Stimulated activated CD4-positive, alpha-beta T cell treated with anti-CD3 and anti-CD28 coated beads, Interleukin-1b, Interleukin-23, amount 100 ng/mL, for 4 hours (primary cell): ENCODE measurements at regions not wholly inside any gene's neighbourhood (a gene's known extent, or its start where the extent isn't known, plus 50 kb on each side); places are given as distances from the start of the nearest gene placed in this dataset.

Experiments used
- DNase-seq, 2 donors: peaks; one replicate each; pipeline ENCODE4 v3.0.0-alpha.2; 2020; ENCODE audit warnings: low read depth in 2 of 2

GRCh38 chr1:5379176-5379759 lies 613.0 kb downstream of the NPHP4 start:
- no peak for DNase-seq

DNA sequence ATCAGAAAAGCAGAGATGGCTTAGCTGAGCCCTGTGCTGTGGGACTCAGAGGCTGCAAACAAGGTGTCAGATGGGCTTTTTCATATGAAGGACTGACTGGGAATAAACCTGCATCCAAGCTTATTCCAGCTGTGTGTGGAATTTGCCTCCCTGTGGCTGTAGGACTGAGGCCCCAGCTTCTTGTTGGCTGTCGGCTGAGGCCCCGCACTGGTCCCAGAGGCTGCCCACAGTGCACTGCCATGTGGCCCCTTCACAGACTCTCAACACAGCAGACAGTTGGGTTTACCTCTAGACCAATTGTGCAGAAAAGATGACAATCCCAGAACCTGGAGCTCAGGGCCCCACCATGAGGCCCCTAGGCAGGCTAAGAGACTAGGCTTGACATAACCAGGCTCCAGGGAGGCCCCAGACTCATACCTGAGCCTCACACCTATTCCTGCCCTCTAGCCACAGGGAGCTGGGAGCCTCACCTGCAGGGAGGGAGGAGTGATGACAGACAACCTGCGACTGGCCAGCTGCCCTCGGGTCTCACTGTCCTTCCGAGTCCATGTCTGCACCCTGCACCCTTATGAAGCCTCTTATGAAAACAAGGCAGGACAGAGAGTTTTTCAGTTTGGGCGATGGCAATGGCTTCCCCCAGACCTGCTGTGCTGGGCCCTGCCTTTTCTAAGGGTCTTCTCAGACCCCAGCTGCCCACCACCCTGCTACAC lies 615.5 kb downstream of the NPHP4 start:
- no peak for DNase-seq

- no peak for DNase-seq
Measured at GRCh38 chr1:5375481-5375880, 616.7 kb downstream of the NPHP4 start.

DNA sequence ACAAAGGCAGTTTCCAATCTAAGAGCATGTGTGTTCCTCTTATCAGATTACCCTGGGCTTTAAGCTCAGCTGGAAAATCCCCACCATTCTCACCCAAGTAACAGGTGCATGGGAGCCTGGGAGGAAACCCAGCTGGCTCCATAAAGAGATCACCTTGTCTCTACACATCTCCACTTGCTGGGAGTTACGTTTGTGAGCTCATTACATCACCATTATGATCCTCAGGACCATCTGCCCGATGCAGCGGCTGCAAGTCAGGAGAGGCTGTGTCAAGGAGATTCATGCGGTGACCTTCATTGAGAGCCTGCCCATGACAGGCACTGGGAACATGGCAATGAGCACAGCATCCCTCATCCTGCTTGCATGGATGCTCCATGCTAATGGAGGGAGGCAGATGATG lies 618.0 kb downstream of the NPHP4 start:
- no peak for DNase-seq

GRCh38 chr1:5373281-5373680 lies 618.9 kb downstream of the NPHP4 start:
- DNase-seq = no peak

DNA sequence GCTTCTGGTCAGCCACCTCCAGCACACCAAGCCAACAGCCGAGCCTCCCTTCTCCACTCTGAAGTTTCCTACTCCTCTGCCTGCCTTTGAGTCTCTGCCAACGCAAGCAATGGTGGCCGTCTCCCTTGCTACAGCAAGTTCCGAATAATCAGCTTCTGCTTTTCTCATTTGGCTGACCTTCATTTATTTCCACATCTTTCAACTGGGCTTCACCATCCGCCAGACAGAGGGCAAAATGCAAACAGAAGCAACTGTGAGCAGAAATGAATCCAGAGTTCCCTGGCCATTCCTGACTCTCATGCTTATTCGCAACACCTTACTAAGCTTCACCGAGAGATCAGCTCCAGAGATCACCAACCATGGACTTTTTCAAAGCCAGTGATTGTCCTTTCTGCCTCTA lies 621.0 kb downstream of the NPHP4 start:
- DNase-seq = no peak

- no peak for DNase-seq
Measured at GRCh38 chr1:5370311-5370710, 621.9 kb downstream of the NPHP4 start.

DNA sequence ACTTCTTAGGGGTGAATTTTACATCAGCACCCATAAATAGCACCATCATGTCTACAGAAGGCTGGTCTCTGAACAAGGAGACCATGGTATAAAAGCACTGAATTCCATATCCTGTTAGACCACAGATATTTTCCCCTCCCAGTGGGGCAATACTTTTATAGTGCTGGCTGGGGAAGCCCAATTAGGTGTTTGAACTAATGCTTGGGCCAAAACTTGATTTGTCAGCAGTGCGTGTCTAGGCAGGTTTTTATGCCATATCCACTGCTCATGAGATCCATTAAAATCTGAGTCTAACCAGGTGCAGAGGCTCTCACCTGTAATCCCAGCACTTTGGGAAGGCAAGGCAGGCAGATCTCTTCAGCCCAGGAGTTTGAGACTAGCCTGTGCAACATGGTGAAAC lies 623.0 kb downstream of the NPHP4 start:
- DNase-seq = no peak

DNA sequence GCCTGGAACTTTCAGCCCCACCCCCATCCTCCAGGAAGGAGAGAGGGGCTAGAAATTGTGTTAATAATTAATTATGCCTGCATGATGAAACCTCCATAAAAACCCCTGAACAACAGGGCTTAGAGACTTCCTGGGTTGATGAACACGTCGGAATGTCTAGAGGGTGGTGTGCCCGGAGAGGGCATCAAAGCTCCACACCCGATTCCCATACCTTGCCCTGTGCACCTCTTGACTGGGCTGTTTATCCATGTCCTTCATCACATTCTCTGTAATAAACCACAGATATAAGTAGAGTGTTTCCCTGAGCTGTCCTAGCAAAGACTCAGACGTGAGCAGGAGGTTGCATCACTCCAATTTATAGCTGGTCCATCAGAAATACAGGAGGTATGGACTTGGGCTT lies 624.0 kb downstream of the NPHP4 start:
- no peak for DNase-seq

- DNase-seq = no peak
Measured at GRCh38 chr1:5367306-5367705, 624.9 kb downstream of the NPHP4 start.

GRCh38 chr1:5365751-5366150 lies 626.5 kb downstream of the NPHP4 start:
- no peak for DNase-seq

DNA sequence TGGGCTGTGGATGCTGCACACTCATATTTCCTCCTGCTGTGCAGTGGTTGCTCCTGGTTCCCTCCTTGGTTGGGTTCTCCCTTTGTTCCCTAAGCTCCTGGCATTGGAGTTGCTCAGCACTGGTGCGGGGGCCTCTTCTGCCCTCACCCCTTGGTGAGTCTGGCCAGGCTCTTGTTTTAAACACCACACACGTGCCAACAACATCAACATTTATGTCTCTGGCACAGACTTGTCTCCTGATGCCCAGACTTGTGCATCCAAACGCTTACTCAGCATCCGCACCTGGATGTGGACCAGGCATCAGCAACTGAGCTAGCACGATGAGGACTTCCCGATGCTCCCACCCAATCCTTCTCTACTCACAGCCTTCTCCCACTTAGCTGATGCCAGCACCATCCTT lies 627.6 kb downstream of the NPHP4 start:
- DNase-seq = no peak

DNA sequence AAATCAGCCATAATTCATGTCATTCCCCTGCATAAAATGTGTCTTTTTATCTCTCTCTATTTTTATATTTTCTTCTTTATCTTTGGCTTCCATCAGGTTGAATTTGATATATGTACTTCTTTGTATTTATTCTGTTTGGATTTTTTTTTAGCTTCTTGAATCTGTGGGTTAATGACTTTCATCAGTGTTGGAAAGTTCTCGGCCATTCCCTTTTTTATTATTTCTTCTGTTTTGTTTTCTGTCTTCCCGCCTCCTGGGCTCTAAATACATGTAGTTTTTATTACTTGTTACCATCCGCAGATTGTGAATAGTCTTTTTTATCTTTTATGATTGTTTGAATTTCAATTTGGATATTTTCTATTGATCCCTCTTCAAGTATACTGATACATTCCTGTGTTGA lies 637.5 kb downstream of the NPHP4 start:
- DNase-seq = no peak

GRCh38 chr1:5351366-5351765 lies 640.9 kb downstream of the NPHP4 start:
- DNase-seq = no peak

- DNase-seq = no peak
Measured at GRCh38 chr1:5349526-5349925, 642.7 kb downstream of the NPHP4 start.

GRCh38 chr1:5348732-5349465 lies 643.3 kb downstream of the NPHP4 start:
- no peak for DNase-seq

GRCh38 chr1:5347726-5348125 lies 644.5 kb downstream of the NPHP4 start:
- no peak for DNase-seq

GRCh38 chr1:5345556-5345955 lies 646.7 kb downstream of the NPHP4 start:
- DNase-seq = no peak

GRCh38 chr1:5343256-5344020 lies 648.8 kb downstream of the NPHP4 start:
- no peak for DNase-seq

DNA sequence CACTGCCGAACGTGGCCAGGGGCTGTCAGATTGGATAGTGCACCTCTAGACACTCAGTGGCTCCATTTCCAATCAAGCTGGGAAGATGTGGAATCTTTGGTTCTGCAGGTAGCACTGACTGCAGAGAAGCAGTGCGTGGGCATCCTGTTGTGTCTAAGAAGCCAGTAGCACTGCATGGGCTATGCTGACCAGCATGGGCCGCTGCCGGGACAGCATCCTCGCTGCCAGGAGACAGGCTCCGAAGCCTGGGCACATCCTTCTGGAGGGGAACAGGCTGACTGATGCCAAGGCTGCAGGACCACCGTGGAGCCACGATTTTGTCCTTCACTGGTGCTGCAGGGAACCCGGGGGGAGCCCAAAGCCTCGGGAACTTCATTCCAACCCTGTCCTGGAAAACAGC lies 649.4 kb downstream of the NPHP4 start:
- DNase-seq = no peak

DNA sequence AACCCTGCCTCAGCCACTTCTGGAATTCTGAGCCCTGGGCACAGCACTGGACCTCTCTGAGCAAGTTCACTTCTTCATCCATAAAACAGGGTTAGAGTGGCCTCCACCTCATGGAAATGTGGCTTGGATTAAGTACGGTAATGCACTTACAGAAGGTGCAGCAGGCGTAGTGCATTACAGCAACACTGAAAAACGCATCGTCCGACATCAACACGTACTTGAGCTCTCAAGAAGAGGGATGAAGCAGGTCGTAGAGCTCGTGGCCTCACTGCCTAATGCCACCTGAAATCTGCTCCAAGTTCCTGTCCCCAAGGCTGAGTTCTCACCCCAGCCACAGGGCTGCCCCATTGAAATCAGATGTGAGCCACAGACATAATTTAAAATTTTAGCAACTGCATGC lies 650.1 kb downstream of the NPHP4 start:
- no peak for DNase-seq

GRCh38 chr1:5341471-5341870 lies 650.8 kb downstream of the NPHP4 start:
- no peak for DNase-seq
